GM12878 (cell line): ENCODE measurements at regions not wholly inside any gene's neighbourhood (a gene's known extent, or its start where the extent isn't known, plus 50 kb on each side); places are given as distances from the start of the nearest gene placed in this dataset.

ENCODE experiments used
- CHD2 ChIP-seq: IDR thresholded peaks from 2 replicates; pipeline ENCODE4 v1.6.1; 2011; ENCODE audit warnings: low read depth, low read length, improper control_type of control experiment, borderline replicate concordance
- CTCF ChIP-seq, 3 experiments: IDR thresholded peaks in 2 of 3; conservative IDR thresholded peaks in 1 of 3; 2 replicates each; pipeline ENCODE4 v1.5.1; 2011; ENCODE audit warnings: low read depth in 3 of 3, low read length in 3 of 3, mild to moderate bottlenecking in 3 of 3, control low read depth in 2 of 3, moderate library complexity in 2 of 3, inconsistent platforms in 1 of 3, mixed read lengths in 1 of 3; ENCODE audit not compliant: control insufficient read depth in 2 of 3, insufficient read depth in 1 of 3; ENCODE audit errors: extremely low read depth in 1 of 3
- MXI1 ChIP-seq: fragments of 150-350 bp; IDR thresholded peaks from 2 replicates; pipeline ENCODE4 v1.6.1; 2011; ENCODE audit warnings: low read depth, mild to moderate bottlenecking, inconsistent platforms, low read length, improper control_type of control experiment
- POLR2A ChIP-seq: IDR thresholded peaks from 2 replicates; pipeline ENCODE4 v1.6.1; 2011; ENCODE audit warnings: low read depth, mild to moderate bottlenecking, low read length
- POLR2AphosphoS5 ChIP-seq: IDR thresholded peaks from 2 replicates; pipeline ENCODE4 v1.6.1; 2011; ENCODE audit warnings: mild to moderate bottlenecking, low read length, inconsistent platforms
- RBBP5 ChIP-seq: fragments of 200-600 bp; sonication (generic); conservative IDR thresholded peaks from 2 replicates; pipeline ENCODE4 v1.6.1; 2016
- RFX5 ChIP-seq: IDR thresholded peaks from 2 replicates; pipeline ENCODE4 v1.6.1; 2011; ENCODE audit warnings: low read depth, low read length, improper control_type of control experiment
- SIN3A ChIP-seq: IDR thresholded peaks from 2 replicates; pipeline ENCODE4 v1.6.1; 2012; ENCODE audit warnings: low read depth, low read length, improper control_type of control experiment
- USF1 ChIP-seq: IDR thresholded peaks from 2 replicates; pipeline ENCODE4 v1.6.1; 2011; ENCODE audit warnings: borderline replicate concordance, low read depth, mild to moderate bottlenecking, moderate library complexity, mixed read lengths, low read length; ENCODE audit not compliant: insufficient read depth; ENCODE audit errors: extremely low read length
- TF ChIP-seq, protein P1 (sequence below): IDR thresholded peaks from 2 replicates; pipeline ENCODE4 v1.6.1; 2011; ENCODE audit warnings: low read depth, mild to moderate bottlenecking, low read length, moderate library complexity, borderline replicate concordance; ENCODE audit errors: extremely low read depth

GRCh38 chr14:34258318-34258717 is 203.7 kb downstream of the SPTSSA start:
- no peak for TF ChIP-seq POLR2AphosphoS5
- no peak for TF ChIP-seq USF1
- no peak for TF ChIP-seq RFX5
- TF ChIP-seq CTCF (IDR thresholded peaks at IDR 0.05 in 2 of 3, conservative IDR thresholded peaks at IDR 0.05 in 1 of 3; ENCODE audit: control insufficient read depth in 2 of 3, extremely low read depth in 1 of 3, insufficient read depth in 1 of 3, low read depth in 3 of 3, low read length in 3 of 3): no peak
- TF ChIP-seq, protein P1, sequence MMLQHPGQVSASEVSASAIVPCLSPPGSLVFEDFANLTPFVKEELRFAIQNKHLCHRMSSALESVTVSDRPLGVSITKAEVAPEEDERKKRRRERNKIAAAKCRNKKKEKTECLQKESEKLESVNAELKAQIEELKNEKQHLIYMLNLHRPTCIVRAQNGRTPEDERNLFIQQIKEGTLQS: no peak
- TF ChIP-seq MXI1: no peak
- no peak for TF ChIP-seq POLR2A
- TF ChIP-seq CHD2: no peak
- no peak for TF ChIP-seq SIN3A
- no peak for TF ChIP-seq RBBP5
